ENCODE measurements at regions not wholly inside any gene's neighbourhood (a gene's known extent, or its start where the extent isn't known, plus 50 kb on each side); places are given as distances from the start of the nearest gene placed in this dataset.

GRCh38 chr2:129721236-129721635 is 258.2 kb upstream of the RAB6C start:
- TF ChIP-seq POLR2A (IDR thresholded peaks at IDR 0.05): no peak
- TF ChIP-seq CTCF (IDR thresholded peaks at IDR 0.05): no peak

Measured in right lobe of liver (tissue), 4 donors.